Umbilical cord (tissue), 1 donor: ENCODE measurements at regions not wholly inside any gene's neighbourhood (a gene's known extent, or its start where the extent isn't known, plus 50 kb on each side); places are given as distances from the start of the nearest gene placed in this dataset.
"Not testable (repeated sequence)": the region's sequence is repeated elsewhere in the genome, so short reads cannot be mapped to it uniquely, and the experiment has no call there.

Experiments
- DNase-seq: peaks from one replicate; pipeline ENCODE4 v3.0.0-alpha.2; 2015; ENCODE audit warnings: low spot score

- no peak for DNase-seq
Measured at GRCh38 chr1:193421487-193421886, 235.1 kb upstream of the B3GALT2 start.

- no peak for DNase-seq
Measured at GRCh38 chr1:193419295-193419694, 232.9 kb upstream of the B3GALT2 start.

GRCh38 chr1:193418745-193419058, 232.3 kb upstream of the B3GALT2 start:
- no peak for DNase-seq

- DNase-seq: peak; percentile 46
Measured at GRCh38 chr1:193417945-193418744, 231.7 kb upstream of the B3GALT2 start.

GRCh38 chr1:193417403-193417802, 231.0 kb upstream of the B3GALT2 start:
- DNase-seq: no peak

GRCh38 chr1:193416226-193417024, 230.0 kb upstream of the B3GALT2 start:
- no peak for DNase-seq

GRCh38 chr1:193415256-193415655, 228.8 kb upstream of the B3GALT2 start:
- no peak for DNase-seq

- DNase-seq: no peak
Measured at GRCh38 chr1:193413376-193413775, 227.0 kb upstream of the B3GALT2 start.

- no peak for DNase-seq
Measured at GRCh38 chr1:193412748-193413147, 226.3 kb upstream of the B3GALT2 start.

GRCh38 chr1:193411714-193412113, 225.3 kb upstream of the B3GALT2 start:
- DNase-seq: no peak

- no peak for DNase-seq
Measured at GRCh38 chr1:193411215-193411614, 224.8 kb upstream of the B3GALT2 start.

- DNase-seq: peak; percentile 95
Measured at GRCh38 chr1:193408782-193409293, 222.4 kb upstream of the B3GALT2 start.

- DNase-seq: peak; percentile 60
Measured at GRCh38 chr1:193406901-193407300, 220.5 kb upstream of the B3GALT2 start.

- DNase-seq: no peak
Measured at GRCh38 chr1:193404236-193404635, 217.8 kb upstream of the B3GALT2 start.

GRCh38 chr1:193402977-193403376, 216.6 kb upstream of the B3GALT2 start:
- no peak for DNase-seq

GRCh38 chr1:193402037-193402436, 215.6 kb upstream of the B3GALT2 start:
- DNase-seq: peak; percentile 47

GRCh38 chr1:193394336-193394735, 207.9 kb upstream of the B3GALT2 start:
- no peak for DNase-seq

- DNase-seq: no peak
Measured at GRCh38 chr1:193392686-193393085, 206.3 kb upstream of the B3GALT2 start.

GRCh38 chr1:193388683-193389082, 202.3 kb upstream of the B3GALT2 start:
- no peak for DNase-seq

- no peak for DNase-seq
Measured at GRCh38 chr1:193388165-193388564, 201.8 kb upstream of the B3GALT2 start.

- no peak for DNase-seq
Measured at GRCh38 chr1:193387406-193387805, 201.0 kb upstream of the B3GALT2 start.

GRCh38 chr1:193378451-193378850, 192.0 kb upstream of the B3GALT2 start:
- DNase-seq: not testable (repeated sequence)

GRCh38 chr1:193377472-193377871, 191.1 kb upstream of the B3GALT2 start:
- DNase-seq: no peak
